GM12892 (cell line): ENCODE measurements at regions not wholly inside any gene's neighbourhood (a gene's known extent, or its start where the extent isn't known, plus 50 kb on each side); places are given as distances from the start of the nearest gene placed in this dataset.

Experiments used
- POLR2A ChIP-seq: IDR thresholded peaks from 2 replicates; pipeline ENCODE4 v1.6.1; 2011; ENCODE audit warnings: low read depth, low read length, control low read depth
- POLR2AphosphoS5 ChIP-seq: IDR thresholded peaks from 2 replicates; pipeline ENCODE4 v1.6.1; 2011; ENCODE audit warnings: low read depth, low read length, control low read depth
- TAF1 ChIP-seq: IDR thresholded peaks from 2 replicates; pipeline ENCODE4 v1.6.1; 2011; ENCODE audit warnings: low read depth, mild to moderate bottlenecking, control low read depth, low read length, borderline replicate concordance

- TF ChIP-seq POLR2A (no peak), POLR2AphosphoS5 (no peak), TAF1 (no peak)
These were observed 612.9 kb downstream of the ZNF385D start for GRCh38 chr3:21138085-21138484.
